DMS 273 (cell line): ENCODE measurements at regions not wholly inside any gene's neighbourhood (a gene's known extent, or its start where the extent isn't known, plus 50 kb on each side); places are given as distances from the start of the nearest gene placed in this dataset.

ENCODE experiments used
- DNase-seq: peaks from one replicate; lab custom pipeline; 2025; ENCODE audit not compliant: unreplicated experiment; lab: John Stamatoyannopoulos, UW

DNA sequence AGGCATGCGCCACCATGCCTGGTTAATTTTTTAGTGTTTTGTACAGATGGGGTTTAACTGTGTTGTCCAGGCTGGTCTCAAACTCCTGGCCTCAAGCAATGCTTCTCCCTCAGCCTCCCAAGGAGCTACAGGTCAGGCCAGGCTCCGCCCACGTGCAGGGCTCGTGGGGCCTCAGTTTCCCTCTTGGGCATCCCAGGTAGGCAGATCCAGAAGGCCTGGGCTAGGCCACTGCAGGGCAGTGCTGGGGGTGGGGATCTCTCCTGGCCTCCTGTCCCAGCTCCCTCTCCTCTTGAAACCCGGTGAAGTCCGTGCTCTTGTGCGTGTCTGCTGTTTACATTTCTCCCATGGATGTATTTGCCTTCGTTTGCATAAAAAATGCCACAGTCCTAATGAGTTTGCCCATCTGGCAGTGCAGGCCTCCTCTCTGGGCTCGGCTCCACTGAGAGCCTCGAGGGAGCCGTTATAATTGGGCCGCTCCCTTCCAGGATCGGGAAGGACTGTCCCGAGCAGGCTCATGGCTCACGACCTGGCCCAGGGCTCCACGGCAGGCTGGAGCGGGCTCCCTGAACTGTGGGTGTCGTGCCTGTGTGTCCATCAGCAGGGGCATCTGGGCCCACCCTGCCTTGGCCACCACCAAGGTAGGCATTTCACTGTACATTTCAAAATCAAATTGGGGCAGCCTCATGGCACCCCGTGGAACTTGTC, 52.6 kb upstream of the RUFY1 start:
- peak; percentile 86 for DNase-seq

GRCh38 chr5:179495906-179496455, 54.4 kb upstream of the RUFY1 start:
- peak; percentile 63 for DNase-seq

DNA sequence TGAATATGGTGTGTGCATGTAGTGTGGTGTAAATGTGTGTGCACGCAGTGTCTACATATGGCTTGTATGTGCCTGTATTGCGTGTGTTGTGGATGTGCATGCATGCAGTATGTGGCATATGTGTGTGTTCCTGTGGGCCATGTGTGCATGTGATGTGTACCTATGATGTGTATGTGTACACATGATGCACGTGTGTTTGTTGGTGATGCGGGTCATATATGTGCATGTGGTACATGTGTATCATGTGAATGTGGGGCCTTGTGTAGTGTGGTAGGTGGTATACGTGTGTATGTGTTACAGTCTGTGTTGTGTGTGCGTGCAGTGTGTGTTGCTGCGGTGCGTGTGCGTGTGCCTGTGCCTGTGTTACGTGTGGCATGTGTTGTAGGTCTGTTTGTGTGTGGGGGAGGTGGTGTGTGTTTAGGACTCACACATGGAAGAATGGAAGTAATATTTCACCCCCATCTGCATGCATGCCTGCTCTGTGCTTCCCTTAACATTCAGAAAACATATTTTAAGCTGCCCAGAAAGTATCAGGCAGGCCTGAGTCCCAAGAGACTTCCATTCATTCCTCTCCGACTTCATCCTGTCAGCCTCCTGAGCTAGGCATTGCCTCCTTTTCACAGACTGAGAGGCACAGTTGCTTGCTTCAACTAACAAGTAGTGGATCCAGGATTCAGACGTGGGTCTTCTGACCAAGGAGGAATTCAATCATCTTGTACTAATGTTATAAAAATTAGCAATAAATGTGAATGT, 55.4 kb upstream of the RUFY1 start:
- no peak for DNase-seq

- DNase-seq: no peak
Measured at GRCh38 chr5:179488975-179489374, 61.4 kb upstream of the RUFY1 start.

DNA sequence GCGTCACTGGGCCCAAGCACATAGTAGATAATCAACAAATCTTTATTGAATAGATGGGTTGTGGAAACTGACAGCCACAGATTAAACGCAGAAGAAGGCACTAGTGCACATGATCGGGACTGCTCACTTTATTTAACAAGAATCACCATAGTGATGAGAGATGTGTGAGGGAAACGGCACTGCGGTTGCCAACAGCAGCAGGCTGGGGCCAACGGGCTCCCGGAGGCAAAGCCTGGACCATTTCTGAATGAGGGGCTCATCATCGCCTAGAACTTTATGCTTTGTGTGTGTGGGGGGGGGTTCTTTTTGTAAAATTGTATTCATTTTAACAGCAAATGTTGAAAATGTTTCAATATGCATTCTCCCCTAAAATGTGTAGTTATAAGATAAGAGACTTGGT, 61.9 kb upstream of the RUFY1 start:
- no peak for DNase-seq

- no peak for DNase-seq
Measured at GRCh38 chr5:179487145-179487544, 63.2 kb upstream of the RUFY1 start.

GRCh38 chr5:179486596-179487051, 63.7 kb upstream of the RUFY1 start:
- peak; percentile 87 for DNase-seq

GRCh38 chr5:179485845-179486575, 64.3 kb upstream of the RUFY1 start:
- DNase-seq: no peak

DNA sequence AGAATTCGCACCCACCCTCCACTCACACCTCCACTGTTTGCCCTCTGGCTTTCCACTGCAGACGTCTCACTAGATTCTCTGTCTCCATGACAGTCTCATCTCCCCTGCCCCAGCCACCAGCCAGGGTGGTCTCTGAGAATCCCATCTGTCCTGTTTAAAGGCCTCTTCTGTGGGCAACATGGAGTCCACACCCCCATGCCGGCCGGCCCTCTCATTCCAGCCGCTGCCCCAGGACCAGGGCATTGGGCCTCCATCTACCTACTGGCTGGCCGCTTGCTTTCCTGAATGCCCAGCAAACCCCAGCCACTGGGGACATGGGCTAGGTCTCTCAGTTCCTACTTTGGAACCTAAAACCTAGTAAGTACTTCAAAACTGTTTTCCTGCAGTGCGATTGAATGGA, 65.6 kb upstream of the RUFY1 start:
- no peak for DNase-seq

GRCh38 chr5:179484201-179484600, 66.2 kb upstream of the RUFY1 start:
- DNase-seq: no peak

DNA sequence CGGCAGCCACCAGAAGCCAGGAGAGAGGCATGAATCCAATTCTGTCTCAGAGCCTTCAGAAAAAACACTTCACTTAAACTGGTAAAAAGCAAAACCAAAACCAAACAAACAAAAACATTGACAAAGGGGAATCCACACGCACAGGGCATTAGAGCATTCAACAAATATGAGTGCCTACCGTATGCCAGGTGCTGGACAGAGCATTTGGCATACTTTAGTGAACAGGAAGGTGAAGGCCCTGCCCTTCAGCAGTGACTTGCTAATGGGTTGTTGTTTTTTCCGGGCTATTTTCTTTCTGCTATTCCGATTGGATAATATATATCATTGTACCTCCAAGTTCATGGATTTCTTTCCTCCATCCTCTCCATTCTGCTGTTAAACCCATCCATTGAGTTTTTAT, 71.7 kb upstream of the RUFY1 start:
- DNase-seq: no peak

- peak; percentile 78 for DNase-seq
Measured at GRCh38 chr5:179475208-179475751, 75.1 kb upstream of the RUFY1 start.

DNA sequence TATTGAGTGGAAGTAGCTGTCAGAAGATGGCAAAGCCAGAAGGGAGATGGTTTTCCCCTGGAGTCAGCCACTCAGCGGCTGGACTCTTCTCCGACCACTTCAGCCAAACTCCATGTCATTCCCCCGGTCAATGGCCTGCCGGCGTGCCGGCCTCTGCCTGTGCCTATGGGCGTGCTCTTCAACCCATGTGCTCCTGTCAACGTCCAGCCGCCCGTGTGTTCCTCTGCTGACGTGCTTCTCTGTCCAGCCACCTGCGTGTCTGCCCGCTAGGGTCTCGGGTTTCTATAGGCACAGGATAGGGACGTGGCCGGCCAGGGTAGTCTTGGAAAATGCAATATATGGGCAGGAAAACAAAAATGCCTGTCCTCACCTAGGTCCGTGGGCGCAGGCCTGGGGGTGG, 77.7 kb upstream of the RUFY1 start:
- no peak for DNase-seq

DNA sequence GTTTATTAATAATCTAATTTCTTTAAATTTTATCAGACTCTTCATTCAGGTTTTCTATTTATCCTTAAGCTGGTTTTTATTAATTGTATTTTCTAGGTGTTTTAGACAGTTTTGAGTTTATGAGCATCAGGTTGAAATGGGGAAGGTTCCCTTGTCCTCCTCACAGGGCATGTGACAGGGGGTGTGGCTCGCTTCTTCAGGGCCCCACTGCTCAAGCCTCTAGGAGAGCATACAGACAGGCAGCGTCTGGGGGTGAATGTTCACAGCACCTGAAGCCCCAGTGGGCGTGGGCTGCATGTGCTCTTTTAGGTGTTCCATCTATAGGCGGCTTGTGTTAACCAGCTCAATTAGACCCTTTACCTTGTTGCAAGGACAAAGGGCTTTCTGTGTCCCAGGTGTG, 78.2 kb upstream of the RUFY1 start:
- DNase-seq: no peak

DNA sequence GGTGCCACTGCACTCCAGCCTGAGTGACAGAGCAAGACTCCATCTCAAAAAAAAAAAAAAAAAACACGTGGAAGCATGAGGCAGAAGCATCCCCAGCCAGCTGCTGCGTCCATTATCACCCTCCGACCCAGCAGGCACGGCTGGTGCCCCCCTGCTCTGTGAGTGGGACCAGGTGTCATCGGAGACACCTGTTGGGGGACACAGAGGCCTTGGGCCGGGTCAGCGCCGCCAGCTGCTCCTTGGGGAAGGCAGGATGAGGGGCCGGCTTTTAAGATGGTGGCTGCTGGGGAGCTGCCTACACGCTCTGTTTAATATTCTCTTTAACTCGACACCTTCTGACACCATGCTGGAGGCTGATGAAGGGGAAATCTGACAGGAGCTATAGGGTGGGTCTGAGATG, 80.2 kb upstream of the RUFY1 start:
- no peak for DNase-seq

DNA sequence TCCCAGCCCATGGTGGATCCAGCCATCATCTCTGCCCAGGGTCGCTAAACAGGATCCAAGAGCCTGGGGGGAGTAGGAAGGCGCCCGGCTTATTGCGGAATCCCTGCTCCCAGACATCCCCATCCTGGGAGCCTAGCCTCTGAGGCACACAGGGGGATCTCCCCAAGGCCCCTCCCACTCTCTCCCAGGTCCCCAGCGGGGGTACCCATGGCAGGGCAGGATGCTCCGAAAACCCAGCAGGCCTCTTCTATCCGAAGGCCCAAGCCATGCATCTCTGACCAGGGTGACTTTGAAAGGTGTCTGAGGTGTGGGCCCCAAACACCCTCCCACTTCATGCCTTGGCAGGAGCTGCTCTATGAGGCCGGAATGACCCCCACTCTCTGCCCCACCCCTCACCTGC, 81.7 kb upstream of the RUFY1 start:
- no peak for DNase-seq

GRCh38 chr5:179467441-179467840, 82.9 kb upstream of the RUFY1 start:
- no peak for DNase-seq

DNA sequence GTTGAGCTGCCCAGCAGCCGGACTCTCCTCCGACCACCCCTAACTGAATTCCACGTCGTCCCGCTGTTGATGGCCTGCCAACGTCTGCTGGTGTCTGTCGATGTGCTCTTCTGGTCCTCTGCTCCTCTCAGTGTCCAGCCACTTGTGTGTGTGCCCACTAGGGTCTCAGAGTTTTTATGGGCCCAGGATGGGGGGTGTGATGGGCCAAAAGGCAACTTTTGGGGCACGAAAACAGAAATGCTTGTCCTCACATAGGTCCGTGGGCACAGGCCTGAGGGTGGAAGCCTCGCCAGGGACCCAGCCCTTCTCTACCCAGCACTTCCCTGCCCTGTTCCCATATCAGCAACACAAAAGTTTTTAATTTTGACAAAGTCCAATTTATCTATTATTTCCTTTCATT, 85.7 kb upstream of the RUFY1 start:
- DNase-seq: no peak

DNA sequence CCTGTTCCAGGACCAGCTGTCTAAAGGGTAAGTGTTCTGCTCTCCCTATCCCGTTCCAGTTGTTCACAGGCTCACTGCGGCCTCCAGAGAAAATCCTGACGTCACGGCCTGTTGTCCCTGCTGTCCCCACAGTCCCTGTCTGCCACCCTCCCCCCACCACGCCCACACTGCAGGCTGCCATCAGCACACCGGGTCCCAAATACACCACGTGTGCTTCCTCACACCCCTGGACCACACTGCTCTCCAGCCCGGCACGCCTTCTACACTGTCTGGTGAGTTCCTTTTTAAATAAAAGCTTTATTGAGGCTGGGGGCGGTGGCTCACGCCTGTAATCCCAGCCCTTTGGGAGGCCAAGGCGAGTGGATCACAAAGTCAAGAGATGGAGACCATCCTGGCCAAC, 88.3 kb upstream of the RUFY1 start:
- no peak for DNase-seq

DNA sequence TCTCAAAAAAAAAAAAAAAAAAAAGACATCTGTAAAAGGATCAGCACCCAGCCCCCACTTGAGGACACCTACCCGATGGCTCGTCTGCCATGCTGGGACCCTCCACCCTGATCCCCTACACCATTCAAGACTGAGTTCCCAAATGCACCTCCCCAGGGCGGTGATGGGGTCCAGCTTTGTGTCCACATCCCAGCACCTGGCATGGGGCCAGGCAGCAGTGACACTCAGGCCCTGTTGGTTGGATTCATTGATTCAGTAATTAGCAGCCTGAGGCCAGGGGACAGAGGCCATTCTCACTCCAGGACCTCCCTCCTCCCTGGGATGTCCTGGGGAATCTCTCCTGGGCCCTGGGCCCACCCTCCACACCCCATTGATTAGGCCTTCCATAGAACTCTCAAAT, 88.8 kb upstream of the RUFY1 start:
- DNase-seq: no peak

DNA sequence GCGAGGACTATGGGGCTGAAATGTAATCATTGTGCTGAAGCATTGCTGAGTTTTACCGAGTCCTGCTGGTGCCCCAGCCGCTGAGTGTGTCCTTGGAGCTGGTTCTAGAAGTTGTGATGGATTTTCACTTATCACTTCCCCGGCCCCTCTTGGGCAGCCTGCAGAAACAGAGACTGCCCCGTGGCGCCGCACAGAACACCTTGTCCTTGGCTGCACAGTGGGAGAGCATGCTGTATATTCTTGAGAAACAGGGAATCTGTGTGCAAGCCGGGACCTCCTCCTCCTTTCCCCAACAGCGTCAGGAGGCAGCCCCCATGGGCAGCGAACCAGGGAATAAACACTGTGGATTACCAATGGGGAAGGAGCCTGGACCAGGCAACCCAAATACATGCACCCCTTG, 90.6 kb upstream of the RUFY1 start:
- no peak for DNase-seq
